PC-3 (cell line): ENCODE measurements at regions not wholly inside any gene's neighbourhood (a gene's known extent, or its start where the extent isn't known, plus 50 kb on each side); places are given as distances from the start of the nearest gene placed in this dataset.
A peak's percentile ranks its signal among the peaks of the same experiment; 100 is the strongest.

Experiments used
- ATAC-seq: fragments of 200-7000 bp; cut with Tn5 transposase; 2 replicates; pipeline ENCODE4 v1.9.1; 2020; ENCODE audit warnings: mild to moderate bottlenecking, moderate library complexity
- BruUV-seq: library from RNA; stranded (reverse); fragments of 400-500 nt; replicated peaks from 2 replicates; lab custom pipeline; 2021; lab: Mats Ljungman, UMichigan
- CTCF ChIA-PET: fragments of 300-600 bp; sonication (Branson Sonifier 250); formaldehyde crosslinking; loops from one replicate; lab custom pipeline; 2022; ENCODE audit warnings: antibody characterized with exemption; lab: Charles Lee
- POLR2A ChIA-PET: fragments of 300-600 bp; sonication (Branson Sonifier 250); formaldehyde crosslinking; loops from one replicate; lab custom pipeline; 2022; ENCODE audit warnings: antibody characterized with exemption; ENCODE audit not compliant: unreplicated experiment; lab: Charles Lee
- DNase-seq: peaks from one replicate; pipeline ENCODE4 v3.0.0-alpha.2; 2015
- H2AFZ ChIP-seq: fragments of 300-600 bp; sonication (generic); 2 replicates; pipeline ENCODE4 v1.6.0; 2016; ENCODE audit warnings: antibody characterized with exemption, low read length
- H3F3A ChIP-seq: fragments of 300-600 bp; sonication (generic); one replicate; pipeline ENCODE4 v1.6.0; 2017; ENCODE audit warnings: antibody characterized with exemption, low read length, control low read depth, mild to moderate bottlenecking; ENCODE audit not compliant: unreplicated experiment
- H3K27ac ChIP-seq: fragments of 300-600 bp; sonication (generic); 2 replicates; pipeline ENCODE4 v1.5.1; 2016; ENCODE audit warnings: mild to moderate bottlenecking, low read length
- H3K27me3 ChIP-seq: fragments of 300-600 bp; sonication (generic); 2 replicates; pipeline ENCODE4 v1.6.1; 2016; ENCODE audit warnings: low read length, mixed read lengths
- H3K36me3 ChIP-seq: fragments of 300-600 bp; sonication (generic); 2 replicates; pipeline ENCODE4 v1.6.1; 2016; ENCODE audit warnings: low read depth, mixed run types, low read length, mixed read lengths
- H3K4me1 ChIP-seq: fragments of 300-600 bp; sonication (generic); 2 replicates; pipeline ENCODE4 v1.5.1; 2016; ENCODE audit warnings: low read length; ENCODE audit not compliant: insufficient read depth
- H3K4me2 ChIP-seq: fragments of 300-600 bp; sonication (generic); 2 replicates; pipeline ENCODE4 v1.6.0; 2016; ENCODE audit warnings: low read length
- H3K4me3 ChIP-seq: fragments of 300-600 bp; sonication (generic); 2 replicates; pipeline ENCODE4 v1.5.1; 2016; ENCODE audit warnings: mild to moderate bottlenecking, low read length, mixed read lengths
- H3K79me2 ChIP-seq: fragments of 300-600 bp; sonication (generic); 2 replicates; pipeline ENCODE4 v1.6.1; 2017; ENCODE audit warnings: low read length, mixed read lengths
- H3K9ac ChIP-seq: fragments of 300-600 bp; sonication (generic); 2 replicates; pipeline ENCODE4 v1.6.0; 2016; ENCODE audit warnings: mild to moderate bottlenecking, low read length
- H3K9me2 ChIP-seq: fragments of 300-600 bp; sonication (generic); replicated peaks from 2 replicates; pipeline ENCODE4 v1.6.1; 2016; ENCODE audit warnings: mixed run types, low read length, mixed read lengths
- H3K9me3 ChIP-seq: fragments of 300-600 bp; sonication (generic); 2 replicates; pipeline ENCODE4 v1.6.1; 2016; ENCODE audit warnings: low read length, mixed read lengths
- H4K20me1 ChIP-seq: fragments of 300-600 bp; sonication (generic); 2 replicates; pipeline ENCODE4 v1.6.1; 2016; ENCODE audit warnings: low read length, mixed read lengths
- EZH2 ChIP-seq: fragments of 300-600 bp; sonication (generic); IDR thresholded peaks from one replicate; pipeline ENCODE4 v1.6.1; 2017; ENCODE audit warnings: antibody characterized with exemption, mild to moderate bottlenecking, low read length; ENCODE audit not compliant: unreplicated experiment
- EZH2phosphoT487 ChIP-seq: fragments of 300-600 bp; sonication (generic); IDR thresholded peaks from 2 replicates; pipeline ENCODE4 v1.6.1; 2018; ENCODE audit warnings: mild to moderate bottlenecking, antibody characterized with exemption, low read length, borderline replicate concordance
- intact Hi-C: fragments of 100-400 bp; cut with micrococcal nuclease; formaldehyde crosslinking; loops from 2 replicates; pipeline ENCODE4 v1.9.0; 2023
- TF ChIP-seq, protein P1 (sequence below): fragments of 300-600 bp; sonication (generic); conservative IDR thresholded peaks from 2 replicates; pipeline ENCODE4 v1.5.1; 2017; ENCODE audit warnings: antibody characterized with exemption, low read depth, mild to moderate bottlenecking, low read length

GRCh38 chr1:38733761-38734160 is 125.8 kb downstream of the RRAGC start:
- Histone ChIP-seq H2AFZ (no peak overlapping the region), H3K4me3 (no peak overlapping the region), H3K27me3 (peaks cover 44% of the 10 kb centered on the region), H3K4me1 (peaks cover 8% of the 10 kb centered on the region), H4K20me1 (no peaks in the 10 kb centered on the region), H3K9ac (no peak overlapping the region), H3K4me2 (no peak overlapping the region), H3K9me2 (no peaks in the 10 kb centered on the region), H3K79me2 (no peaks in the 10 kb centered on the region), H3K36me3 (no peaks in the 10 kb centered on the region), H3F3A (no peaks in the 10 kb centered on the region), H3K9me3 (no peaks in the 10 kb centered on the region), H3K27ac (no peak overlapping the region)
- ATAC-seq (no peak), DNase-seq (no peak)
- intact Hi-C loops = no loop called here
- ChIA-PET CTCF (no interaction called here), POLR2A (no interaction called here)
- BruUV-seq = no TSS peak
- TF ChIP-seq, protein P1, sequence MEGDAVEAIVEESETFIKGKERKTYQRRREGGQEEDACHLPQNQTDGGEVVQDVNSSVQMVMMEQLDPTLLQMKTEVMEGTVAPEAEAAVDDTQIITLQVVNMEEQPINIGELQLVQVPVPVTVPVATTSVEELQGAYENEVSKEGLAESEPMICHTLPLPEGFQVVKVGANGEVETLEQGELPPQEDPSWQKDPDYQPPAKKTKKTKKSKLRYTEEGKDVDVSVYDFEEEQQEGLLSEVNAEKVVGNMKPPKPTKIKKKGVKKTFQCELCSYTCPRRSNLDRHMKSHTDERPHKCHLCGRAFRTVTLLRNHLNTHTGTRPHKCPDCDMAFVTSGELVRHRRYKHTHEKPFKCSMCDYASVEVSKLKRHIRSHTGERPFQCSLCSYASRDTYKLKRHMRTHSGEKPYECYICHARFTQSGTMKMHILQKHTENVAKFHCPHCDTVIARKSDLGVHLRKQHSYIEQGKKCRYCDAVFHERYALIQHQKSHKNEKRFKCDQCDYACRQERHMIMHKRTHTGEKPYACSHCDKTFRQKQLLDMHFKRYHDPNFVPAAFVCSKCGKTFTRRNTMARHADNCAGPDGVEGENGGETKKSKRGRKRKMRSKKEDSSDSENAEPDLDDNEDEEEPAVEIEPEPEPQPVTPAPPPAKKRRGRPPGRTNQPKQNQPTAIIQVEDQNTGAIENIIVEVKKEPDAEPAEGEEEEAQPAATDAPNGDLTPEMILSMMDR = no peak
- TF ChIP-seq EZH2 = no peak
- TF ChIP-seq EZH2phosphoT487 = no peak

GRCh38 chr1:38730511-38731397 is 128.8 kb downstream of the RRAGC start:
- ChIA-PET POLR2A (no interaction called here), CTCF (no interaction called here)
- peak; percentile 62 for ATAC-seq
- H3K4me2 ChIP-seq = no peak overlapping the region
- TF ChIP-seq EZH2 (no peak), EZH2phosphoT487 (no peak)
- TF ChIP-seq, protein P1 = no peak
- peak; percentile 75 for DNase-seq
- H3K4me3 ChIP-seq = no peak overlapping the region
- no peaks in the 10 kb centered on the region for H4K20me1 ChIP-seq
- H3K27me3 ChIP-seq = peaks cover 54% of the 10 kb centered on the region
- no peaks in the 10 kb centered on the region for H3K36me3 ChIP-seq
- intact Hi-C loops = no loop called here
- H3K79me2 ChIP-seq = no peaks in the 10 kb centered on the region
- no peaks in the 10 kb centered on the region for H3F3A ChIP-seq
- H3K9me2 ChIP-seq = no peaks in the 10 kb centered on the region
- H3K4me1 ChIP-seq = peaks cover 8% of the 10 kb centered on the region
- no peak overlapping the region for H2AFZ ChIP-seq
- no TSS peak for BruUV-seq
- no peak overlapping the region for H3K27ac ChIP-seq
- no peak overlapping the region for H3K9ac ChIP-seq
- H3K9me3 ChIP-seq = no peaks in the 10 kb centered on the region

GRCh38 chr1:38728585-38728908 is 131.0 kb downstream of the RRAGC start:
- DNase-seq = no peak
- POLR2A ChIA-PET = no interaction called here
- Histone ChIP-seq H3K27ac (no peak overlapping the region), H3K79me2 (no peaks in the 10 kb centered on the region), H3K4me3 (no peak overlapping the region), H3F3A (no peaks in the 10 kb centered on the region), H3K4me1 (peaks cover 8% of the 10 kb centered on the region), H3K9me3 (no peaks in the 10 kb centered on the region), H4K20me1 (no peaks in the 10 kb centered on the region), H3K9ac (no peak overlapping the region), H3K9me2 (no peaks in the 10 kb centered on the region), H3K36me3 (no peaks in the 10 kb centered on the region), H2AFZ (no peak overlapping the region), H3K27me3 (peaks cover 53% of the 10 kb centered on the region), H3K4me2 (no peak overlapping the region)
- no peak for ATAC-seq
- no TSS peak for BruUV-seq
- intact Hi-C loops = no loop called here
- no peak for TF ChIP-seq EZH2
- TF ChIP-seq, protein P1 = no peak
- no peak for TF ChIP-seq EZH2phosphoT487
- CTCF ChIA-PET = no interaction called here
